ENCODE measurements at regions not wholly inside any gene's neighbourhood (a gene's known extent, or its start where the extent isn't known, plus 50 kb on each side); places are given as distances from the start of the nearest gene placed in this dataset.
A peak's percentile ranks its signal among the peaks of the same experiment; 100 is the strongest.

DNA sequence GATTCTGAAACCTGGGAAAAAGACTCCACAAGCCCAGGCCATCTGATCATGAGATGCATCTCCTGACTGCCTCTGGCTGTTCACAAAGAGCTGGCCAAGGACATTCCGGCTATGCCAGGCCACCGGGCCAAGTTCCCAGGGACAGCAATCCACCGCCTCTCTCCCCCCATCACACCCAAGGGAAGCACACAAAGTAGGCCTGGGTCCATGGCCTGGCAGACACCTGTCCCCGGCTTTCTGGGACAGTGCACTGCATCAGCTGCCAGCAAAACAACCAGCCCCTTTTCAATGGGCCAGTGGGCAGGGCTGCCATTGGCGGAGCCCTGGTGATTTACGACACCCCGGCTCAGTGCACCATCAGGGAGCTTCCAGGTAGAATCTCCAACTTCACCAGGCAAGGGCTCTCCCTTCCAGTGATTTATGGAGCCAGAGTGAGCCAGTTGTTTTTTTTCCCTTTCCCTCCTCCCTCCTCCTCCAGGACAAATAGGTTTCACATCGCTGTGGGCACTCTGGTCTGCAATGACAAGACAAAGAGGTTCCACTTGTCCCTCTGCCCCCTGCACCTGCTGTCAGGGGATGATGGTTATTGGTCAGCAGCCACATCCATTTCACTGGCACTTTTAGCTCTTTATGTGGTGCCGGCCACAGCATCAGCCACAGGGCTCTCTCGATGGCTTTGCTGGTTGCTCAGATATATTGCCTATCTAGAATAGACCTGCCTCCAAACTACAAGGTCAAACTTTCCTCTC lies 149.6 kb downstream of the SLC38A6 start:
- DNase-seq (ENCODE audit: low spot score) = no peak

- DNase-seq (ENCODE audit: low spot score) = no peak
These were observed 148.2 kb downstream of the SLC38A6 start for GRCh38 chr14:61129168-61129745.

GRCh38 chr14:61128382-61129167 lies 147.5 kb downstream of the SLC38A6 start:
- no peak for DNase-seq (ENCODE audit: low spot score)

DNA sequence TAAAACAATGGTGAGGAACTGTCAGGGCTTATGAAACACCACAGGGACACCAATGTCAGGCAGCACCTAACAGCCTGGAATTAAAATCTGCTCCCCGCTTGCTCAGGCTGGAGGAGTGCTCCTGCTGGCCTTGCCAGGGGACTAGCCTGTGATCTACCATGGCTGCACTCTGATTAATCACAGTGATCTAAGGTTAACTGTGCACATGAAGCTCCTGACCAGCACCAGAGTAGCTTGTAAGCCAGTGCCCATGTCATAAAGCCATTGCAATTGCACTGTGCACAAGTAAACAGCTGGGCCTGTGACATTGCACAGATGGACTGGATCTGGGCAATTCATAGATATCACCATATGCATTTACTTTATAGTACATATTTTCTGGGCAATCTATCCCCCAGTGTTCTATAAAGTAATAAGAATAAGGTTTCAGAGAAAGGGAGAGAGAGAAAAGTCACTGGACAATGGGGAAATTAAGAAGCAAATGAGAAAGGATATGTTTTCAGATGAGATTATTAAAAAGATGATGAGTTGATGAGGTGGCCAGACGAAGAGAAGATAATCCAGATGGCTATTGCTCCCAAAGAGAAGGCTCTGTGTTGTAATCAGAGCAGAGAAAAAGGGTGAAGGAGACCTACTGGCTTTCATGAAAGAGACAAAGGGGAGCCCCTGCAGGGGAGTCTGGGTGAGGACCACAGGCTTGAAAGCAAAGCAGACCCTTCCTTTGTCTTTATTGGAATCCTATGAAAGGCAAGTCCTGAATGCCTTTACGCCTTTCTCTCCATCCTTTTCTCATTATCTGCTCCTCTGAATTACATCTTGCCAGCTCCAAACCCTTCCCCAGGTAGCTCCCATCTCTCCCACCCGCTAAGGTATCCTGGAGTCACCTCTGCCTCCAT lies 145.8 kb downstream of the SLC38A6 start:
- DNase-seq (ENCODE audit: low spot score) = no peak

DNA sequence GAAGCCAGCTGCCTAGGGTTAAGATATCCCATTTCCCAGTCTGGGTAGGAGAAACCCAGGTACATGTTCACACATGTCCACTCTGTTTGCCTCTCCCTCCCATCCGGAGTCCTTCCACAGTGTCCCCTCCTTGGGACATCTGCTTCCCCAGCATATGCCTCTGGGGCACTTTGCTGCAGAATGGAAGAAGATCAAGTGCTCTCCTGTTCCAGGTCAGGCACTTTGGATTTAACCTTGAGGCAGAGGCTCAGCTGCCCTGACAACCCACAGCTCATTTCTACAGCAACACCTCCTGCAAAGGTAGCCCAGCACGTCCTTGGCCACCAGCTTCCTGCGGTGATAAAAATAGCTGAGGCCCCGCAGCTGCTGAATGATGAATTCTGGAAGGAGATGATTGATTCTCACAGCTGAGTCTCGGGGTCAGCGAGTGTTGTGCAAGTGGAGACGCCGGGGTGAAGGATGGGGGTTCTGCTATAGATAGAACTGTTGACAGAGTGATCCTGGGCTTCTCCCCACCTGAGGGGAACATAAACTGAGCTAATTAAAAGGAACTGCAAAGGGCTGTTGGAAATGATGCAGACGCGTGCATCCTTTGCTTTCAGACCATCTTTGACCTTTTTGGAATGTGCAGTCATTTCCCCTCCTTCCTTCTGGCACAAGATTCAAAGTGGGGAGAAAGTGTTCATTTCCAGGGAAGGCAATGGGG lies 145.0 kb downstream of the SLC38A6 start:
- DNase-seq (ENCODE audit: low spot score) = no peak

GRCh38 chr14:61125041-61125866 lies 144.2 kb downstream of the SLC38A6 start:
- no peak for DNase-seq (ENCODE audit: low spot score)

- DNase-seq (ENCODE audit: low spot score) = no peak
These were observed 141.8 kb downstream of the SLC38A6 start for GRCh38 chr14:61122862-61123261.

GRCh38 chr14:61121355-61121787 lies 140.3 kb downstream of the SLC38A6 start:
- DNase-seq (ENCODE audit: low spot score) = no peak

DNA sequence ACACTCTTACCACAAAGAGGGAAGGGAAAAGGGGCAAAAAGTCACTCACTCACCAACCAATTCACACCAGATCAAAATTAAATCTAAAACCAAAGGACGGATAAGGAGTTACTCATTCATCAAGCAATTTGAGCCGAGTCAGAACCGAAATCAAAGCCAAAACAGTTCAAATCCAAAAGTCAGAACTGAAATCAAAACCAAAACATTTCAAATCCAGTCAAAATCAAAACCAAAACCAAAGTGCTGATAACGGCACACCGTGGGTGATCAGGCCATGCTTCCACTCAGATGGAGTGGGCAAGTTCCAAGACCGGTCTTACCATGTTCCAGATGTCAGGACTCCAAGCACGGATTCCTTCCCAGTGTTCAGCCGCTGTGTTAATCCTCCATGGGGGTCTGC lies 139.5 kb downstream of the SLC38A6 start:
- no peak for DNase-seq (ENCODE audit: low spot score)

DNA sequence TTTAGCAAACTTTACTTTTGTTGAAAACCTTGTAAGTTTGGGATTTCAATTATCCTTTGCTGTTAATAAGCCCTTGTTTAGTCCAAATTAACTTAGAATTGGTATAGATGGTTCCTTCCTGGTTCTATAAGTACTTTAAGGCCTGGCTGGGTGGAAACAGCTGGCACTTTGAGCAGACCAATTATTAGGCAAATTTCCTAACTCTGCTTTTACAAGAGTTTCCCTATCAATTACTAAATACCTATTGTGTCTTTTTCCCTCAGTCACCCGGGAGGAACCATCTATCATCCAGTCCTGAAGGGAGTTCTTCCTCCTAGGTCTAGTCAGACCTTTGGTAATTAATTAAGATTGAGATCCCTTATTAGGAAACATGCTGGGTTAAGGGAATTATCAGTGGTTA lies 138.0 kb downstream of the SLC38A6 start:
- DNase-seq (ENCODE audit: low spot score) = no peak

DNA sequence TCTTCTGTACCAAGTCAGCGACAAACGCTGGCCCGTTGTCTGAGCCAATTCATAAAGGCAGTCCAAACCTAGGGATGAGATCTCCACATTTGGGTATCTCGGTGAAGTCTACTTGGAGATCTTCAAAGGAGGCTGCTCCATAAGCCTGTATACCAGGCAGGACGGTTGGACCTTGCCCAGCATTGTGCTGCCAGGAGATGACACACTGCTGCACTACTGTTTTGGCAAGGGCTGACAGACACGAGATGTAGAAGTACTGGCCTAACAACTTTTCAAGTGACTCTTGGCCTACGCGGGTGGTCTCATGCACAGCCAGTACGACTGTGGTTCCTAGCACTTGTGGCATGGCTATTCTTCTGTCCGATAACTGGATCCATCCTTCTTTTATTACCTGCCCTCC lies 135.3 kb downstream of the SLC38A6 start:
- no peak for DNase-seq (ENCODE audit: low spot score)

DNA sequence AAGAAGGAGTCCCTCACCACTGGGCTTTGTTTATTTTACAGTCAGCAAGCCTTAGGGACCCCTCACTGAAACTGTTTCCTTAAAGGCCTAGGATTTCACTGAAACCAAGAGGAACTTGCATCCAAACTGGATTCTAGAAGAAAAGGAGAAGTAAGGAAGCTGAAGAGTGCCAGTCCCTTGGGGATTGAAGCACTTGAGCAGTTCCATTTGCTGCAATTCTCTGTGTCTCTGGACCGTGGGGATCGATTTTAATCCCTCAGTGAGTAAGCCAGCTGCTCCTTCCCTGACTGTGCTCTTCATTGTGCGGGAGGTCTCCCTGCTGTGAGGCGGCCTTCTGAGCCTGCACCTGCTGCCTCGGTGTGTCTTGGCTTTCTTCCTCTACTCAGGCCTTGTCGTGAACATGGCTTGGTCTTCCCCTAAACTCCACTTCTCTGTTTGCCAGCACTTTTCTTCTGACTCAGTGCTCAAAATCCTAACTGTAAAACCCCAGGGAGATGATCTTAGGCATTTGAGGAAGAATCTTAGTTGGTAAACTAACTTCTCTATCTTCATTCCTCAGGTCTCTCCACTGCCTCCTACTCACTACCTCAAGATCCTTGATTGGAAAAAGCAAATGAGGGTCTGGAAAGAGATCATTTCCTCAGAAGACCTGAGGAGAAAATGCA lies 132.6 kb downstream of the SLC38A6 start:
- no peak for DNase-seq (ENCODE audit: low spot score)

DNA sequence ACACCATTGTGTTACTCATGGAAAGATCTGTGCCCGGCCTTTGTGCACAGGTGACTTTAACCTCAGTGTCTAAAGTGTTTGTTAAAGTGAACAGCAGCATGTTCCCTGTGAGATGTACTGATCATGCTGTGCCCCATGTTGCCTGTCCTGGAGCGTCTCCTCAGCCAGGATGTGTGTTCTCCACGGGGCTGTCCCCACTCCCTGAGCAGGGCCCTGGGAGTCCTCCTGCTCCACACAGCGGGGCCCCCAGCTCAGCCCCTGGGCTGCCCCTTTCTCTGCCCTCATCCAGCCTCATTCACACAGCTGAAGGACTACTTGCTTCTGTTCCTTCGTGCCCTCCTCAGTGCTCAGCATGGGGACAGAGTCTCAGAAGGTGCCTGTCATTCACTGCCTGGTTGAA lies 131.5 kb downstream of the SLC38A6 start:
- no peak for DNase-seq (ENCODE audit: low spot score)

- no peak for DNase-seq (ENCODE audit: low spot score)
These were observed 130.7 kb downstream of the SLC38A6 start for GRCh38 chr14:61111731-61112130.

GRCh38 chr14:61111209-61111665 lies 130.2 kb downstream of the SLC38A6 start:
- peak; percentile 45 for DNase-seq (ENCODE audit: low spot score)

- no peak for DNase-seq (ENCODE audit: low spot score)
These were observed 129.5 kb downstream of the SLC38A6 start for GRCh38 chr14:61110316-61111082.

- DNase-seq (ENCODE audit: low spot score) = no peak
These were observed 128.2 kb downstream of the SLC38A6 start for GRCh38 chr14:61109288-61109687.

- no peak for DNase-seq (ENCODE audit: low spot score)
These were observed 127.6 kb downstream of the SLC38A6 start for GRCh38 chr14:61108496-61109141.

All from iPS-NIHi11 (cell line).